ENCODE measurements at regions not wholly inside any gene's neighbourhood (a gene's known extent, or its start where the extent isn't known, plus 50 kb on each side); places are given as distances from the start of the nearest gene placed in this dataset.
A peak's percentile ranks its signal among the peaks of the same experiment; 100 is the strongest.

DNA sequence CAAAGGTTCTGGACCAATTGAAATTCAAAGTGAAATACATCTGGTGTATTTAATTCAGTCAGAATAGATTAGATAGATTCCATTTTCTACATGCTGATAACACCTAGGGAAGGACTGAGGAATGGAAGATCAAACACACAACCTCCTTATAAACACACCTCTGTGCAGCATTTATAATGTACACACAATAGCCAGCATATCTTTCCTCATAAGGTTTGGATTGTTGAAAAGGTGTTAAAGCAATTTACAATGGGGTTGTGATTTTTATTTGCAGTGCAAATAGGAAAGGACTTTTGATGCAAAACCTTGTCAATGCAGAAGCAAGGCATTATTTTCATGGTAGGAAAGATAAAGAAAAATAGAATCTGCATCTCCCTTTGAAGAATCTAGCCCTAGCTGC is 448.9 kb upstream of the KCNMB2 start:
- no peak for DNase-seq (ENCODE audit: low read depth, low spot score)
- no peak overlapping the region for H3K4me3 ChIP-seq (ENCODE audit: low read depth, low read length)
- ChIA-PET POLR2A (no interaction called here), CTCF (interaction anchor here (1.2 kb wide), 1 partner anchor 9 kb away, joined by 3 read pairs; no protein-coding TSS in a partner anchor)
- TF ChIP-seq, protein P1, sequence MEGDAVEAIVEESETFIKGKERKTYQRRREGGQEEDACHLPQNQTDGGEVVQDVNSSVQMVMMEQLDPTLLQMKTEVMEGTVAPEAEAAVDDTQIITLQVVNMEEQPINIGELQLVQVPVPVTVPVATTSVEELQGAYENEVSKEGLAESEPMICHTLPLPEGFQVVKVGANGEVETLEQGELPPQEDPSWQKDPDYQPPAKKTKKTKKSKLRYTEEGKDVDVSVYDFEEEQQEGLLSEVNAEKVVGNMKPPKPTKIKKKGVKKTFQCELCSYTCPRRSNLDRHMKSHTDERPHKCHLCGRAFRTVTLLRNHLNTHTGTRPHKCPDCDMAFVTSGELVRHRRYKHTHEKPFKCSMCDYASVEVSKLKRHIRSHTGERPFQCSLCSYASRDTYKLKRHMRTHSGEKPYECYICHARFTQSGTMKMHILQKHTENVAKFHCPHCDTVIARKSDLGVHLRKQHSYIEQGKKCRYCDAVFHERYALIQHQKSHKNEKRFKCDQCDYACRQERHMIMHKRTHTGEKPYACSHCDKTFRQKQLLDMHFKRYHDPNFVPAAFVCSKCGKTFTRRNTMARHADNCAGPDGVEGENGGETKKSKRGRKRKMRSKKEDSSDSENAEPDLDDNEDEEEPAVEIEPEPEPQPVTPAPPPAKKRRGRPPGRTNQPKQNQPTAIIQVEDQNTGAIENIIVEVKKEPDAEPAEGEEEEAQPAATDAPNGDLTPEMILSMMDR (IDR thresholded peaks at IDR 0.05; ENCODE audit: insufficient read depth, low read length, missing control alignments): no peak

- DNase-seq (ENCODE audit: low read depth, low spot score): no peak
- POLR2A ChIA-PET: no interaction called here
These were observed 447.3 kb upstream of the KCNMB2 start for GRCh38 chr3:178088963-178089362.

DNA sequence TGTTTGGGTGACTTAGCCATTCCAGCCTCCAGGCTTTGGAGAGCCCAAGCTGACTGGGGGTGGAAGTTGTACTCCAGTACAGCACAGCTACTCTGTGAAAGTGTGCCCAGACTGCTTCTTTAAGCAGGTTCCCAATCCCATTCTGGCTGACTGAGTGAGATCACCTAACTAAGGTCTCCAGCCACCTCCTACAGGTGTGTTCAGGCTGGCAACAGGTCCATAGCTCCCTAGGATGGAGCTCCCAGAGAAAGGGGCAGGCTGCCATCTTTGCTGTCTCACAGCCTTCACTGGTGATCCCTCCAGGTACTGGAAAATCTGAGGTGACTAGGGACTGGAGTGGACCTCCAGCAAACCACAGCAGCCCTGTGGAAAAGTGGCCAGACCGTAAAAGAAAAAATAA is 445.3 kb upstream of the KCNMB2 start:
- POLR2A ChIA-PET: no interaction called here
- no peak overlapping the region for H3K4me3 ChIP-seq (ENCODE audit: low read depth, low read length)
- CTCF ChIA-PET: interaction anchor here (1.0 kb wide), 1 partner anchor 107 kb away, joined by 3 read pairs; no protein-coding TSS in a partner anchor

More at GRCh38 chr3:178088963-178089362, 447.3 kb upstream of the KCNMB2 start:
- CTCF ChIA-PET: no interaction called here
- TF ChIP-seq, protein P1 (IDR thresholded peaks at IDR 0.05; ENCODE audit: insufficient read depth, low read length, missing control alignments): no peak
- H3K4me3 ChIP-seq (ENCODE audit: low read depth, low read length): no peak overlapping the region

DNA sequence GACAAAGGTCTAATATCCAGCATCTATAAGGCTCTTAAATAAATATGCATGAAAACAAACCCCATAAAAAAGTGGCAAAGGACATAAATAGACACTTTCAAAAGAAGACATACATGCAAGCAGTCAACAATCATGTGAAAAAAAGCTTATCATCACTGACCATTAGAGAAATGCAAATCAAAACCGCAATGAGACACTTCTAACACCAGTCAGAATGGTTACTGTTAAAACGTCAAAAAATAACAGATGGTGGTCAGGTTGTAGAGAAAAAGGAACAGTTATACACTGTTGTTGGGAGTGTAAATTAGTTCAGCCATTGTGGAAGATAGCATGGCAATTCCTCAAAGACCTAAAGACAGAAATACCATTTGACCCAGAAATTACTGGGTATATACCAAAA is 440.7 kb upstream of the KCNMB2 start:
- CTCF ChIA-PET: no interaction called here

More for the DNA sequence above, 445.3 kb upstream of the KCNMB2 start:
- TF ChIP-seq, protein P1 (IDR thresholded peaks at IDR 0.05; ENCODE audit: insufficient read depth, low read length, missing control alignments): no peak
- DNase-seq (ENCODE audit: low read depth, low spot score): no peak

DNA sequence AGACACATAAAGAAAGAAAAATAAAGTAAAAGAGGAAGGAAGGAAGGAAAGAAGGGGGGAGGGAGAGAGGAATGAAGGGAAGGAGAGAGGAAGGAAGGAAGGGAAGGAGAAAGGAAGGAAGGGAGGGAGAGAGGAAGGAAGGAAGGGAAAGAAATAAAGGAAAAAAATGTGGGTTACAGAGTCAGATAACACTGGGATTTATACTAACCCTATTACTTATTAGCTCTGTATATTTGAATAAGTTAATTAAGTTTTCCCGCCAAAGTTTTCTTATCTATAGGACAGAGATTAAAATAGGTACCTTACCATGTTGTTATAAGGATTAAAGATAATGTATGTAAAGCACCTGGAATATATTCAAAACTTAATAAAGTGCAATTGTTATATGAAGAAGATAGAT is 439.3 kb upstream of the KCNMB2 start:
- ChIA-PET POLR2A (no interaction called here), CTCF (interaction anchor here (0.9 to 1.7 kb wide), 2 partner anchors 12 to 29 kb away, joined by 3 to 4 read pairs; no protein-coding TSS in a partner anchor)
- no peak overlapping the region for H3K4me3 ChIP-seq (ENCODE audit: low read depth, low read length)
- no peak for DNase-seq (ENCODE audit: low read depth, low spot score)
- TF ChIP-seq, protein P1 (IDR thresholded peaks at IDR 0.05; ENCODE audit: insufficient read depth, low read length, missing control alignments): no peak

More for the DNA sequence above, 440.7 kb upstream of the KCNMB2 start:
- DNase-seq (ENCODE audit: low read depth, low spot score): no peak
- TF ChIP-seq, protein P1 (IDR thresholded peaks at IDR 0.05; ENCODE audit: insufficient read depth, low read length, missing control alignments): no peak
- no peak overlapping the region for H3K4me3 ChIP-seq (ENCODE audit: low read depth, low read length)
- POLR2A ChIA-PET: no interaction called here

DNA sequence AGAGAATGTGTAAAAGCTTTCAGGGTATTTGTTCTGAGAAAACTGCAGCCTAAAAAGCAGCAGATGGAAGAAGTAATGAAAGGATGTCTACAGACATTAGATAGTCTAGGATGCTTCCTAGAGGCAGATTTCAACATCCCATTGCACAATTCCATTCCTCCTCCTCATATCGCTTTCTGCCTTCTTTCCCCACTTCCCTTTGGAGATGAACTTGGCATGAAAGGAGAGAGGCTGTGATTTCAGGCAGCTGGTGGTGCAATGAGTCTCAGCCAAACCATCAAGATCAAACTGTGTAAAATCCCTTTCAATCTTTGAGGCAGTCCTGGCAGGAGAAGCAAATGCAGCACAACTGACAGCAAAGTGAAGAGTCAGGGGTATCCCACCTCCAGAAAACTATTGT is 438.7 kb upstream of the KCNMB2 start:
- peak; percentile 74 for DNase-seq (ENCODE audit: low read depth, low spot score)
- ChIA-PET CTCF (interaction anchor here (1.7 kb wide), 1 partner anchor 30 kb away, joined by 3 read pairs; no protein-coding TSS in a partner anchor), POLR2A (no interaction called here)
- H3K4me3 ChIP-seq (ENCODE audit: low read depth, low read length): no peak overlapping the region
- TF ChIP-seq, protein P1 (IDR thresholded peaks at IDR 0.05; ENCODE audit: insufficient read depth, low read length, missing control alignments): no peak

All from AG04449 (cell line).